Rectal smooth muscle tissue (tissue), 1 donor: ENCODE measurements at regions not wholly inside any gene's neighbourhood (a gene's known extent, or its start where the extent isn't known, plus 50 kb on each side); places are given as distances from the start of the nearest gene placed in this dataset.

Source experiments
- H3K27ac ChIP-seq: one replicate; pipeline ENCODE4 v1.7.0; 2013; ENCODE audit warnings: low read depth, low read length, inconsistent platforms
- H3K27me3 ChIP-seq: one replicate; pipeline ENCODE4 v1.7.0; 2013; ENCODE audit warnings: low read length; ENCODE audit not compliant: control insufficient read depth, insufficient read depth
- H3K36me3 ChIP-seq: one replicate; pipeline ENCODE4 v1.7.0; 2013; ENCODE audit warnings: low read length; ENCODE audit not compliant: control insufficient read depth, insufficient read depth
- H3K4me1 ChIP-seq: one replicate; pipeline ENCODE4 v1.7.0; 2013; ENCODE audit warnings: low read length; ENCODE audit not compliant: control insufficient read depth, insufficient read depth
- H3K4me3 ChIP-seq: one replicate; pipeline ENCODE4 v1.7.0; 2013; ENCODE audit warnings: low read length
- H3K9ac ChIP-seq: one replicate; pipeline ENCODE4 v1.7.0; 2013; ENCODE audit warnings: low read length

DNA sequence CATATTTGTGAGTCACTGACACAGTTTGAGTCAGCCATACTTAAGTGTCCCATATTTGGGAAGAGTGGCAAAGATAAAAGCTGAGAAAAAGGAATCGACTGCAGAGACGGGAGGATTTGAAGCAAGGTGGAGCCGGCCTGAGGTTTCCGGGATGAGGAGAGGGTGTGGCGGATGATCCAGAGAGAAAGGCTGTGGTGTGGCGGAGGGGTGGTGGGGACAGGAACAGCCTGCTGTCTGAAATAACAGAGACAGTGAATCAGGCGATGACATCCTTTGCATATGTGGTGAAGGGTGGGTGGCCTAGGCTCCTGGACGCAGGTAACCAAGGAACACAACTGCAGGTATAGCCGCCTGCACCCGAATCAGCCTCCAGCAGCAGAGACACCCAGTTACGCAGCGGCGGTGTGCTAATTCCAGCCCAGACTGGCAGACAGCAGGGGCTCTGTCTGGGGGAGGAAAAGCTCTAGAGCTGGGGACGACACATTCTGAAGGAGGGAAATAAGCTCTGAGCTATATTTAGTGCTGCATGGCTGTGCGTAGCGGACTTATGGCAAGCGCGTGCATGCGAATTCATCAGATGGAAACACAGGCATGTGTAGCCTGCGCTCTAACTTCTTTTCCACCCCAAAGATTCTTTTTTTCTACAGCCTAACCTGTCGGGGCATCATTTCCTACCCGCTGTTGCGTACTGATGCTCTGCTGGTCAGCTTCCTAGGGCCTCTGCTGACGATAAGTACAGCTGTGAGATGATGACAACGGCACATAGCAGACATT lies 62.7 kb upstream of the BARX2 start:
- Histone ChIP-seq H3K9ac (no peak overlapping the region), H3K27me3 (no peaks in the 10 kb centered on the region), H3K4me3 (no peak overlapping the region), H3K36me3 (no peaks in the 10 kb centered on the region), H3K27ac (no peak overlapping the region), H3K4me1 (no peaks in the 10 kb centered on the region)

DNA sequence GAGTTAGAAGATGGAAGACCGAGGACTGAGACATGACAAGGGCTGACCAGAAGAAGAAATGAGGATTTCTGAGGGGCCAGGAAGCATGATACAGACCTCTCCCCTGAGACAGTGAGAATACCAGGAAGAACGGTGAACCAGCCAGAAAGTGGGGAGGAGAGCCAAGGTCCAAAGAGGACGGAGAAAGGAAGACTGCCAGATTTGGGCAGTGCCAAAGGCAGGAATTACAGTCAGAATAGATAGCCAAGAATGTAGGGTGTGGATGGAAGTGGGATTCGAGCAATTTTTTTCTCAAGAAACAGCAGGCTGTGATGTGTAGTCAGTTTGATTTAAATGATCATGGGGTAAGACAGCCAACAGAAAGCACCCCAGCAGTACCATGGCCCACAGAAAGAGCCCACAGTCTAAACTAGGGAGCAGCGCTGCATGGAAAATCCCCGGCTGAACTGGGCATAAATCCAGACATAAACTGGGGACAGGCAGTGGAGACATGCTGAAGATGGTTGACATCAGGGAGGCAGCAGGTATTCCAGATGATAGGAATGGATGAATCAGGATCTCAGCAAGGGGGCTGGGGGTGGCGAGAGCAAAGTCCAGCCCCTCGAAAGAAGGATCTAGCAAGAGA lies 67.3 kb upstream of the BARX2 start:
- H3K36me3 ChIP-seq: no peaks in the 10 kb centered on the region
- no peak overlapping the region for H3K27ac ChIP-seq
- no peaks in the 10 kb centered on the region for H3K4me1 ChIP-seq
- H3K9ac ChIP-seq: no peak overlapping the region
- H3K4me3 ChIP-seq: no peak overlapping the region
- no peaks in the 10 kb centered on the region for H3K27me3 ChIP-seq

DNA sequence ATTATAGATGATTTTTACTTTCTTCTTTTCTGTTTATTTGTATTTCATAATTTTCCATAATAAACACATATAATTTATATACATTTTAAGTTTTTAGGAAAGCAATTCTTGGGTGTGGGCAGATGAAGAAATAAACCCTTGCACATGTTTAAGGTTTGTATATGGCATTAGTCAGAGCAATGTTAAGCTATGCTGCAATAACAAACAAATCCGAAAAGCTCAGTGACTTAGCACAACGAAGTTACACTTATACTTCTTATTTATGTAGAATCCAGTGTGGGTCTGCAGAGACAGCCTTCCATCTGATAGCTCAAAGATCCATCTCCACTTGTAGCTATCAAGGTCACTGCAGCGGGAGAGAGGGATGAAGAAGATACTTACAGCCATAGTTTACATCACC lies 68.5 kb upstream of the BARX2 start:
- Histone ChIP-seq H3K9ac (no peak overlapping the region), H3K4me1 (no peaks in the 10 kb centered on the region), H3K36me3 (no peaks in the 10 kb centered on the region)

DNA sequence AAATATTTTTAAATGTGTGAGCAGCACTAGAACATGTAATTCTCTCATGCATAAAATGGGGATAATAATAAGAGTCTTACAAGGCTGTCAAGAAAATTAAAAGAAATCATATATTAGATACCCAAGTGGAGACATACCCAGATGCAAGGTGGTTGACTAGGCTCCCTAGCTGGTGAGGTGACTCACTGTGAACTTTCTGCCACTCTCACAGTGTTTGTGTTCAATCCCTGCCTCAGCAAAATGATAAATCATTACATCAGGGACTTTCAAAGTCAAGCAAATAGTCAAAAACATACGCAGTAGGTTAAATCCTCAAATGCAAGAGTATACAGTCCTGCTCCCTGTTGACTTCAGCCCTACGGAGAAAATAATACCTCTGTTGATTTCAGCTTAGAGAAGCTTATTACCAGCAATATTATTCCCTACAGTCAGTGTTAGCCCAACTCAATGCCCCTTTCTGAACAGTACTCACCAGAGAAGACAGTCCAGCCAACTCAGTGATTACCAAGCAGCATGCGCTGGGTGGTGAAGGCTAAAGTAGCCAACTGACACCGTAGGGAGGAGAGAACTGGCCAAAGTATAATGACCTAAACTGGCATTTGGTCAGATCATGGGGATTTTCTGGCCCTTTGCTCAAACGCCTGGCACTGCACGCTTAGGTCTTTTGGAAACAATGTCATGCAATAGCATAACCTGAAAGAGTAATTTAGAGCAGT lies 73.1 kb upstream of the BARX2 start:
- Histone ChIP-seq H3K27ac (no peak overlapping the region), H3K4me3 (no peak overlapping the region), H3K36me3 (no peaks in the 10 kb centered on the region), H3K4me1 (no peaks in the 10 kb centered on the region), H3K9ac (no peak overlapping the region), H3K27me3 (no peaks in the 10 kb centered on the region)

More for the DNA sequence above, 68.5 kb upstream of the BARX2 start:
- Histone ChIP-seq H3K27ac (no peak overlapping the region), H3K4me3 (no peak overlapping the region), H3K27me3 (no peaks in the 10 kb centered on the region)

DNA sequence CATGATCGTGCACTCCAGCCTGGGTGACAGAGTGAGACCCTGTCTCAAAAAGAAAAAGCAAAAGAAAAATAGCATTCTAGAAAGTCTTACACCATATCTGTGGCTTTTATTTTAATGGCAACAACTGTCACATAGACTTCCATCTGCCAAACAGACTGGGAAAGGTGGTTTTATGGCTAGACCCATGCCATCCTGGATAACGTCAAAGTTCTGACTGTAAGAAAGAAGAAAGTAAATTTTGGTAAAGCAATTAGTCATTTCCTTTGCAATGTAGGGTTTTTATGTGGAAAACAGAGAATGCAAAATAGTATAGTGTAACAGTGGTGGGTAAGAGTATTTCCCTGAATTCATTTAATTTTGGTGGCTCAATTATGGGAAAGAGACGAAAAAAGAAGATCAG lies 75.5 kb upstream of the BARX2 start:
- Histone ChIP-seq H3K4me1 (no peaks in the 10 kb centered on the region), H3K9ac (no peak overlapping the region), H3K27ac (no peak overlapping the region), H3K27me3 (no peaks in the 10 kb centered on the region), H3K36me3 (no peaks in the 10 kb centered on the region), H3K4me3 (no peak overlapping the region)

DNA sequence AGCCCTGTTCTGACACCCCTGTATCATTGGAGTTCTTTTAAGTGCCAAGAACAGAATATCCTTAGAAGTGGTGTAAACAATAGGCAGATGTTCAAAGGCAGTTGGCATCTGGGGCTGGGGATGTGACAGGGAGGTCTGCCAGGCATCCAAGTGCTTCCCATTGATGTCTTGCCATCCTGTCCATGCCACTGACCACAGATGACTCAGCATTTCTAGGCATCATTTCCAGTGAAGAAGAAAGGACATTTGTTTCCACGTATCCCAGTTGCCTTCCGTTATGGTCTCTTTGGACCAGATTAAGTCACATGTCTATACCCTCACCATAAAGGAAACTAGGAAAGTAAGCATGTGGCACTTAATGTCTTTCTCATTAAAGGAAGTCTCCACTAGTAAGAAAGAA lies 76.7 kb upstream of the BARX2 start:
- Histone ChIP-seq H3K27me3 (no peaks in the 10 kb centered on the region), H3K4me3 (no peak overlapping the region), H3K36me3 (no peaks in the 10 kb centered on the region), H3K9ac (no peak overlapping the region), H3K4me1 (no peaks in the 10 kb centered on the region), H3K27ac (no peak overlapping the region)

DNA sequence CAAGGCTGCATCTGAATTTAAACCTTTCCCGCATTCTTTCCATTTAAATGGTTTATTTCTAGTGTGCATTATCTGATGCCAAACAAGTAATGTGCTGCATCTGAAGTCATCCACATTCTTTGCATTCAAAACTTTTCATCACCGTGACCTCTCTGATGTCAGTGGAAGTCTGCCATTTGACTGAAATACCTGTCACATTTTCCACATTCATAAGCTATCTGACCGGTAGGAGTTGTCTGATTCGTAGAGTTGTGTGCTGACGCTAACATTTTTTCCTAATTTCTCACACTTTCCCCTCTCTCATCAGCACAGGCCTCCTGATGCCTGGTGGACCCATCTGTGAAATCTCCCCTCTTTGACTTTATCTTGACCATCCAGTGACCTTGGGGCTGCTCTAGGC lies 79.9 kb upstream of the BARX2 start:
- H3K4me3 ChIP-seq: no peak overlapping the region
- no peak overlapping the region for H3K27ac ChIP-seq
- H3K9ac ChIP-seq: no peak overlapping the region
- H3K4me1 ChIP-seq: no peaks in the 10 kb centered on the region
- H3K27me3 ChIP-seq: no peaks in the 10 kb centered on the region
- no peaks in the 10 kb centered on the region for H3K36me3 ChIP-seq

DNA sequence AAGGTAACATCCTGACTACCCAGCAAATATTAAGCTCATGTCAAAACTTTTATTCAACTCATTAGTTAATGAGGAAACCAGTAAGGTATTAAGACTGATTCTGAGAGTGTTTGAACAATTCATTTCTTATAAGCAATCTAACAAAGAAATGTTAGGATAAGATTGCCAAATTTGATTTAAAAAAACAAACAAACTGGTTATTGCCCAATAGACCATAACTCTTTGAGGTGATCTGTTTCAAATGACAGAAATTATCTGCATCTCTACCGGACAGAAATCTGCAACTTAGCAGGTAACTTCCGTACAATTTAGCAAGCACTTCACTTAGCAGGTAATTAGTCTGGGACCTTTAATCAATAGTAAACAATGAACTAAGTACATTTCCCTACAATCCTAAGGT lies 82.9 kb upstream of the BARX2 start:
- no peaks in the 10 kb centered on the region for H3K36me3 ChIP-seq
- H3K9ac ChIP-seq: no peak overlapping the region
- no peaks in the 10 kb centered on the region for H3K4me1 ChIP-seq
- H3K27me3 ChIP-seq: no peaks in the 10 kb centered on the region
- H3K27ac ChIP-seq: no peak overlapping the region
- no peak overlapping the region for H3K4me3 ChIP-seq

DNA sequence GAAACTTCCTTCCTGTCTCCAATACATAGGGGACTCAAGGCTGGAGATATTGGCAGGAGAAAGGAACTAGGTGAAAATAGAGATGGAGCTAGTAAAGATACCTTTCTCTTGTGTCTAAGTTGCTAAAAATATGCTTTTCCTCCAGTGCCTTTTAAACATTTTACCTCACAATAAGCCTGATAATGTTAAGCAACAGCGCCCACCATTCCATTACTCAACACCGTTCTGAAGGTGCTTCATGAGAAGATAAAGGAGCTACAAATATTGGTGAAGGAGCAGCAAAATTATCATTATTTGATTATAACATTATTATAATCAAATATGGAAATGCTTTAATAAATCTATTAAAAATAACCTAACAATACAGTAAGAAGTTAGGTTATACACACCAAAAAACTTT lies 83.6 kb upstream of the BARX2 start:
- H3K27me3 ChIP-seq: no peaks in the 10 kb centered on the region
- H3K9ac ChIP-seq: no peak overlapping the region
- no peak overlapping the region for H3K27ac ChIP-seq
- H3K36me3 ChIP-seq: no peaks in the 10 kb centered on the region
- H3K4me3 ChIP-seq: no peak overlapping the region
- H3K4me1 ChIP-seq: no peaks in the 10 kb centered on the region

DNA sequence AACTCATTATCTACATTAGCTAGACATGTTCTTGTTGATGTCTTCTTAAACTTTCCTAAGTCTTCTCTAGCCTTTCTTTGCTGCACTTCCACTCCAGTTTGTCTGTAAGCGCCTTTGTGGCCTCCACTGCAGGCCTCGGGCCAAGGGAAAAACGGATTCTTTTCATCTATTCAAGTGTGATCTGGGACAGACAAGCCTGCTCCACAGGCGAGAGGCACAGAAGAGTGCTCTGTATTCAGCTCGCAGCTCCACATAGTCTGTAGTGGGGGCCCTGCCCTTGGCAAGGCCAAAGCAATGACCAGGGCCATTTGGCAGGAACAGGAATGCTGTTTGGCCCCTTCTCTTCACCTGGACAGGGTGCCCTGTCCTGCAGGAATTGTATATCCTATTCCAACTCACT lies 84.1 kb upstream of the BARX2 start:
- Histone ChIP-seq H3K9ac (no peak overlapping the region), H3K36me3 (no peaks in the 10 kb centered on the region), H3K4me3 (no peak overlapping the region), H3K27ac (no peak overlapping the region), H3K27me3 (no peaks in the 10 kb centered on the region), H3K4me1 (no peaks in the 10 kb centered on the region)

DNA sequence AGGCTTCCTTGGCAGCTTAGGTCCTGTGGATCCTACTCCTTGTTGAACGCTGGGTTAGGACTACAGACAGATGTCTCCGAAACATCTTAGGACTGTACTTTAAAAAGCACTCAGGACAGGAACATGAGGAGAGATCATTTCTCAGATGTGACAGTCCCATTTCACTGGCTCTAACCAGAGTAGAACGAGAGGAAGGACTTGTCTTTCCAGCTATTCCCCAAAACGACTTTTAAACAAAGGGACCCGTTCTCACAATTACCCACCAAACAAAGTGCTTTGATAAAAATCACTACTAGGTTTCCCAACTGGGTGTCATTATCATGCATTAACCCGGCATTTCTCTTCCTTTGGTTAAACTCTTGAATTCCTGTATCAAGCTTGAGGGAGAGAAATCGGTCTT lies 84.7 kb upstream of the BARX2 start:
- Histone ChIP-seq H3K36me3 (no peaks in the 10 kb centered on the region), H3K27ac (no peak overlapping the region), H3K27me3 (no peaks in the 10 kb centered on the region), H3K4me3 (no peak overlapping the region), H3K9ac (no peak overlapping the region), H3K4me1 (no peaks in the 10 kb centered on the region)

DNA sequence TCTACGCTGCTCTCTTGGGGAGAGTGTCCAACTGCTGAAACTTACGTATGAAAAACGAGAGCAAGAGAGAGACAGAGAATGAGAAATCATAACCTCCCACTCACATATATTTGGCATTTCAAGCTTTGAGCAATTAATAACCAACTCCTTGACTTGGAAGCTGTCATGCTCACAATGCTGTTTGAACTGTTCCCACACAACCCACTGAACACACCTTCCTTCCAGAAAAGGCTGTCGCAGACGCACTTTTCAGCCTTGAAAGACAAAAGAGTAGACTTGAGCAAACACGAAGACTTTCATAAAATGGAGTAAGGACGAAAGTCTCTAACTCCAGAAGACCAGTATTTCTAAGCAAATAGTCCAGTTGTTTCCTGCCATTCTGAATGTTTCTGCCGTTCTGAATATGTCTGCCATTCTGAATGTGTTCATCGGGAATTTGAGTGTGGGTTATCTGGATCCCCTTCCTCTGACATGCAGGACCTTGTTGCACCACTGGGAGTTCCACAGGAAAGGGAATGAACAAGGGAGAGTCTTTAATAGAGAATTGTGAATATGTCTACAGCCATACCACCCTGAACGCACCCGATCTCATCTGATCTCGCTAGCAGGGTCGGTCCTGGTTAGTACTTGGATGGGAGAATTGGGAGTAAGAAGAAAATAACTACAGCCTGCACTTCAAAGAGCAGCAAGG lies 86.2 kb upstream of the BARX2 start:
- H3K27me3 ChIP-seq: no peaks in the 10 kb centered on the region
- no peak overlapping the region for H3K9ac ChIP-seq
- H3K4me3 ChIP-seq: no peak overlapping the region
- no peaks in the 10 kb centered on the region for H3K4me1 ChIP-seq
- H3K27ac ChIP-seq: no peak overlapping the region
- H3K36me3 ChIP-seq: no peaks in the 10 kb centered on the region
